Lower lobe of right lung (tissue), 2 donors: ENCODE measurements at regions not wholly inside any gene's neighbourhood (a gene's known extent, or its start where the extent isn't known, plus 50 kb on each side); places are given as distances from the start of the nearest gene placed in this dataset.

Experiments used
- ATAC-seq, 2 donors: fragments of 200-7000 bp; cut with Tn5 transposase; one replicate each; pipeline ENCODE4 v1.9.1; 2020 to 2022; ENCODE audit warnings: mild to moderate bottlenecking in 2 of 2, moderate library complexity in 2 of 2
- DNase-seq: peaks from one replicate; pipeline ENCODE4 v3.0.0-alpha.2; 2020
- H3K27ac ChIP-seq: fragments of 200-600 bp; one replicate; pipeline ENCODE4 v1.8.0; 2022
- H3K27me3 ChIP-seq: fragments of 200-600 bp; one replicate; pipeline ENCODE4 v1.8.0; 2022; ENCODE audit warnings: low read depth
- H3K36me3 ChIP-seq: fragments of 200-600 bp; one replicate; pipeline ENCODE4 v1.8.0; 2022; ENCODE audit warnings: mild to moderate bottlenecking
- H3K4me1 ChIP-seq: fragments of 200-600 bp; one replicate; pipeline ENCODE4 v1.8.0; 2022
- H3K4me3 ChIP-seq: fragments of 200-600 bp; one replicate; pipeline ENCODE4 v1.8.0; 2022; ENCODE audit warnings: mild to moderate bottlenecking
- H3K9me3 ChIP-seq: fragments of 200-600 bp; one replicate; pipeline ENCODE4 v1.8.0; 2022
- CTCF ChIP-seq: fragments of 200-600 bp; IDR thresholded peaks from one replicate; pipeline ENCODE4 v1.8.0; 2022; ENCODE audit warnings: antibody characterized with exemption, mild to moderate bottlenecking
- intact Hi-C: fragments of 100-400 bp; cut with DNase I; formaldehyde crosslinking; loops from one replicate; pipeline ENCODE4 v1.11.0; 2022
- donor health status: DM: no; HTN: yes; CAD: no; lungs with severe emphysema.

- H3K27me3 ChIP-seq = no peaks in the 10 kb centered on the region
- DNase-seq (no peak), ATAC-seq (no peak)
- TF ChIP-seq CTCF = no peak
- intact Hi-C loops = no loop called here
- H3K36me3 ChIP-seq = no peaks in the 10 kb centered on the region
- no peak overlapping the region for H3K4me3 ChIP-seq
- H3K4me1 ChIP-seq = no peaks in the 10 kb centered on the region
- H3K9me3 ChIP-seq = no peaks in the 10 kb centered on the region
- no peak overlapping the region for H3K27ac ChIP-seq
Measured at GRCh38 chr10:90398566-90398965, 459.3 kb downstream of the HTR7 start.

DNA sequence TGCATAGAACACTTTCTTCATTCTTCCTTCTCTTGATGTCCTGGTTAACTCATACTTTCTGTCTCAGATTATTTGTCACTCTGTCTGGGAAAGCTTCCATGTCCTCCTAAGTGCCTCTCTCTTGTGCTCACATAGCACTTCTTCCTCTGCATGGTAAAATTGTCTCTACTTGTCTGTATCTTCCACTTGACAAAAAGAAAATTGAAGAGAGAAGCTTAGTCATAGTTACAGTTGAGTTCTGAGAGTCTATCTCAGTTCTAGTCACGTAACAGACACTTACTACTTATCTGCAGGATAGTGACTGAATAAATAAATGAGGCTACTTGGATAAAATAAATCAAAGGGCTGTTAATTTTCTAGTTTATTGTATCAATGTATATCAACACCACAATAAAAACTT, 458.1 kb downstream of the HTR7 start:
- H3K27ac ChIP-seq = no peak overlapping the region
- DNase-seq (no peak), ATAC-seq (no peak)
- intact Hi-C loops = no loop called here
- no peaks in the 10 kb centered on the region for H3K27me3 ChIP-seq
- no peak overlapping the region for H3K4me3 ChIP-seq
- no peaks in the 10 kb centered on the region for H3K4me1 ChIP-seq
- no peaks in the 10 kb centered on the region for H3K36me3 ChIP-seq
- H3K9me3 ChIP-seq = no peaks in the 10 kb centered on the region
- TF ChIP-seq CTCF = no peak

DNA sequence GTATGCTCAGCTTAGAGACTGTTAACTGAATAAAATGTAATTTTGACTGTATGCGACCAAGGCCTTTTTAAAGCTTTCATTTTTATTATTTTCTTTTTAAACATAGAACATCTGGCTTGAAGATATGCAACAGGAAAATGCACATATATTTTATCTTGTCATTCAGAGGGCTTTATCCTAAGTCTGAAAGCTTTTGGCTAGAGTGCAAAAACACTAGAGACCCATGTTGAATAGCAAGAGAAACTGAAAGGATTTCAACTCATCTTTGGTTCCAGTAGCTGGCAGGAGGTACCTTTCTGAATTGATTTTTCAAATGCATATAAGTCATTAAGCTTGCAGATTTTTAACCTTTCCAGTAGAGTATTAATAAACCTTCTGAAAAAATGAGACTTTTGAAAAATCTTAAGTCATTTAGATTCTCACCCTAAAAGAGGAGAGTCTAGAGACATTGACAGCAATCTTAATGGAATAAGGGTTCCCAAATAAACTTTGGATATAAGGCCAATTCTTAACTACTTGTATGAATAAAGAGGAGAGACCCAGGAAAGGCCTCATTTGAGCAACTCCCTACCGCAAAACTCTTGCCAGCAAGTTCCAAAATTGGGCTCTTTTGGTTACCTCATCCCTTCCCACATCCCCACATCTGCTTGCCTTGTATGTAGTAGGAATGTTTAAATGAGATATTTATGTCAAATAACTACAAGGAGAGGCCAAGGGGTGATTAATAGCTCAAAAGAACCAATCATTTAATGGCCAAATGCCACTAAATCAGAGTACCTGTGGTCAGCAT, 454.4 kb downstream of the HTR7 start:
- DNase-seq (no peak), ATAC-seq (no peak)
- Histone ChIP-seq H3K4me1 (no peaks in the 10 kb centered on the region), H3K9me3 (no peaks in the 10 kb centered on the region), H3K4me3 (no peak overlapping the region), H3K27ac (no peak overlapping the region), H3K27me3 (no peaks in the 10 kb centered on the region), H3K36me3 (no peaks in the 10 kb centered on the region)
- no peak for TF ChIP-seq CTCF
- intact Hi-C loops = no loop called here

GRCh38 chr10:90407131-90407530, 450.7 kb downstream of the HTR7 start:
- H3K36me3 ChIP-seq = no peaks in the 10 kb centered on the region
- intact Hi-C loops = no loop called here
- H3K27me3 ChIP-seq = no peaks in the 10 kb centered on the region

DNA sequence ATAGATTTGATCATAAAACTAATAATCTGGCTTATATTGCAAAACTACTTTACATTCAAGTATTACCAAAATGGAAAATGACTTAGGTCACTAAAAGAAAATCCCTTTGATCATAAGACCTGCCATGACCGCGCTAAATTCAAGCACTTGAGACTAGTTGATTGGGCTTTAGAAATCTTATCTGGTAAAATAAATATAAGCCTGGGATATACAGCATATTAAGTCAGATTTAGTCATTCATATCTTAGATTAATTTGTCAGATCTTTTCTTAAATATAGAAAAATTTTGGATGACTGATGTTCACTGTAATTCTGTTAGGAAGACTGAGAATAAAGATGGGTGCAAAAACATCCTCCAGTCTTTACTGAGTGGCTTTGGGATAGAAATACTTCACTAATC, 450.0 kb downstream of the HTR7 start:
- no peaks in the 10 kb centered on the region for H3K9me3 ChIP-seq
- no peaks in the 10 kb centered on the region for H3K4me1 ChIP-seq
- DNase-seq (no peak), ATAC-seq (no peak)
- intact Hi-C loops = no loop called here
- no peak for TF ChIP-seq CTCF
- H3K36me3 ChIP-seq = no peaks in the 10 kb centered on the region
- no peaks in the 10 kb centered on the region for H3K27me3 ChIP-seq
- no peak overlapping the region for H3K27ac ChIP-seq
- H3K4me3 ChIP-seq = no peak overlapping the region

More at GRCh38 chr10:90407131-90407530, 450.7 kb downstream of the HTR7 start:
- Histone ChIP-seq H3K4me3 (no peak overlapping the region), H3K9me3 (no peaks in the 10 kb centered on the region), H3K27ac (no peak overlapping the region), H3K4me1 (no peaks in the 10 kb centered on the region)
- ATAC-seq (no peak), DNase-seq (no peak)
- no peak for TF ChIP-seq CTCF
